ENCODE measurements at regions not wholly inside any gene's neighbourhood (a gene's known extent, or its start where the extent isn't known, plus 50 kb on each side); places are given as distances from the start of the nearest gene placed in this dataset.

GRCh38 chr1:14539309-14539708 is 59.2 kb upstream of the KAZN start:
- TF ChIP-seq CTCF (conservative IDR thresholded peaks at IDR 0.05 in 1 of 2, IDR thresholded peaks at IDR 0.05 in 1 of 2; ENCODE audit: extremely low read depth in 1 of 2, insufficient read depth in 1 of 2, low read depth in 1 of 2, low read length in 2 of 2) = no peak
- TF ChIP-seq EZH2 (IDR thresholded peaks at IDR 0.05; ENCODE audit: borderline replicate concordance, low read length) = no peak

Data from mammary epithelial cell (primary cell).